ENCODE measurements at regions not wholly inside any gene's neighbourhood (a gene's known extent, or its start where the extent isn't known, plus 50 kb on each side); places are given as distances from the start of the nearest gene placed in this dataset.

- no peak overlapping the region for H3K4me2 ChIP-seq
Observed at GRCh38 chr1:30403061-30403645, 320.2 kb downstream of the MATN1 start.

GRCh38 chr1:30402031-30402430 lies 321.4 kb downstream of the MATN1 start:
- Histone ChIP-seq H4K20me1 (ENCODE audit: insufficient read depth) (no peaks in the 10 kb centered on the region), H3K27ac (no peak overlapping the region), H3K4me1 (ENCODE audit: low read depth, poor library complexity, severe bottlenecking) (no peaks in the 10 kb centered on the region), H2AFZ (ENCODE audit: low read depth) (no peak overlapping the region), H3K9ac (no peak overlapping the region), H3K36me3 (ENCODE audit: insufficient read depth) (no peaks in the 10 kb centered on the region), H3K4me2 (no peak overlapping the region), H3K27me3 (ENCODE audit: insufficient read depth, low read depth) (peaks cover 4% of the 10 kb centered on the region; the same call in 1 of the 2 replicates), H3K79me2 (ENCODE audit: insufficient read depth, low read depth) (no peaks in the 10 kb centered on the region), H3K4me3 (IDR thresholded peaks at IDR 0.05; ENCODE audit: insufficient read depth, low read depth, low read length) (no peak overlapping the region)
- TF ChIP-seq, protein P1, sequence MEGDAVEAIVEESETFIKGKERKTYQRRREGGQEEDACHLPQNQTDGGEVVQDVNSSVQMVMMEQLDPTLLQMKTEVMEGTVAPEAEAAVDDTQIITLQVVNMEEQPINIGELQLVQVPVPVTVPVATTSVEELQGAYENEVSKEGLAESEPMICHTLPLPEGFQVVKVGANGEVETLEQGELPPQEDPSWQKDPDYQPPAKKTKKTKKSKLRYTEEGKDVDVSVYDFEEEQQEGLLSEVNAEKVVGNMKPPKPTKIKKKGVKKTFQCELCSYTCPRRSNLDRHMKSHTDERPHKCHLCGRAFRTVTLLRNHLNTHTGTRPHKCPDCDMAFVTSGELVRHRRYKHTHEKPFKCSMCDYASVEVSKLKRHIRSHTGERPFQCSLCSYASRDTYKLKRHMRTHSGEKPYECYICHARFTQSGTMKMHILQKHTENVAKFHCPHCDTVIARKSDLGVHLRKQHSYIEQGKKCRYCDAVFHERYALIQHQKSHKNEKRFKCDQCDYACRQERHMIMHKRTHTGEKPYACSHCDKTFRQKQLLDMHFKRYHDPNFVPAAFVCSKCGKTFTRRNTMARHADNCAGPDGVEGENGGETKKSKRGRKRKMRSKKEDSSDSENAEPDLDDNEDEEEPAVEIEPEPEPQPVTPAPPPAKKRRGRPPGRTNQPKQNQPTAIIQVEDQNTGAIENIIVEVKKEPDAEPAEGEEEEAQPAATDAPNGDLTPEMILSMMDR (conservative IDR thresholded peaks at IDR 0.05; ENCODE audit: low read depth, low read length): no peak

More at GRCh38 chr1:30403061-30403645, 320.2 kb downstream of the MATN1 start:
- no peaks in the 10 kb centered on the region for H3K36me3 ChIP-seq (ENCODE audit: insufficient read depth)
- no peaks in the 10 kb centered on the region for H3K79me2 ChIP-seq (ENCODE audit: insufficient read depth, low read depth)
- TF ChIP-seq, protein P1 (conservative IDR thresholded peaks at IDR 0.05; ENCODE audit: low read depth, low read length): no peak
- H3K4me1 ChIP-seq (ENCODE audit: low read depth, poor library complexity, severe bottlenecking): no peaks in the 10 kb centered on the region
- H3K27me3 ChIP-seq (ENCODE audit: insufficient read depth, low read depth): peaks cover 12% of the 10 kb centered on the region; the same call in 1 of the 2 replicates
- no peak overlapping the region for H3K4me3 ChIP-seq (IDR thresholded peaks at IDR 0.05; ENCODE audit: insufficient read depth, low read depth, low read length)
- H4K20me1 ChIP-seq (ENCODE audit: insufficient read depth): no peaks in the 10 kb centered on the region
- no peak overlapping the region for H3K9ac ChIP-seq
- H3K27ac ChIP-seq: no peak overlapping the region
- no peak overlapping the region for H2AFZ ChIP-seq (ENCODE audit: low read depth)

GRCh38 chr1:30400507-30400906 lies 322.9 kb downstream of the MATN1 start:
- Histone ChIP-seq H3K27ac (no peak overlapping the region), H3K36me3 (ENCODE audit: insufficient read depth) (no peaks in the 10 kb centered on the region), H3K4me1 (ENCODE audit: low read depth, poor library complexity, severe bottlenecking) (no peaks in the 10 kb centered on the region), H3K9ac (no peak overlapping the region), H3K79me2 (ENCODE audit: insufficient read depth, low read depth) (no peaks in the 10 kb centered on the region), H3K4me3 (IDR thresholded peaks at IDR 0.05; ENCODE audit: insufficient read depth, low read depth, low read length) (no peak overlapping the region), H3K4me2 (no peak overlapping the region), H4K20me1 (ENCODE audit: insufficient read depth) (no peaks in the 10 kb centered on the region), H3K27me3 (ENCODE audit: insufficient read depth, low read depth) (peaks cover 4% of the 10 kb centered on the region; the same call in 1 of the 2 replicates), H2AFZ (ENCODE audit: low read depth) (no peak overlapping the region)
- TF ChIP-seq, protein P1 (conservative IDR thresholded peaks at IDR 0.05; ENCODE audit: low read depth, low read length): no peak

DNA sequence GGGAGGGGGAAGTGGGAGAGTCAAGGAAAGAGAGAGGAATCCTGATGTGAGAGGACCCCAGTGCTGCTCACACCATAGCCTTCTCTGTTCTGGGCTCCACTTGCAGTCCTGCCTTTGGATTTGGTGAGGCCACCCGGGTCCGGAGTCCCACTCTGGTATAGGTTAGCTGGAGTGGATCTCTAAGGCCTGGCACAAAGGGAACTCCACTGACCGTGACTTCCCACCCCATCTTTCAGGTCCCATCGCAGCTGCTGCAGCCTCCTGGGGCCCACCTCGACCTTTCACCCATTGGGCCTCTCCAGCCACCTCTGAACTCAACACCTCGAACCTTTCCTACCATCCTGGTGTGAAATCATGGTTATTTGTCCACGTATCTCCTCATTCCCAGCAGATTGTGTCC lies 324.4 kb downstream of the MATN1 start:
- Histone ChIP-seq H3K4me3 (IDR thresholded peaks at IDR 0.05; ENCODE audit: insufficient read depth, low read depth, low read length) (no peak overlapping the region), H3K27me3 (ENCODE audit: insufficient read depth, low read depth) (peaks cover 2% of the 10 kb centered on the region; the same call in 1 of the 2 replicates), H2AFZ (ENCODE audit: low read depth) (no peak overlapping the region), H3K4me2 (no peak overlapping the region), H3K27ac (no peak overlapping the region), H3K4me1 (ENCODE audit: low read depth, poor library complexity, severe bottlenecking) (no peaks in the 10 kb centered on the region), H3K36me3 (ENCODE audit: insufficient read depth) (no peaks in the 10 kb centered on the region), H3K79me2 (ENCODE audit: insufficient read depth, low read depth) (no peaks in the 10 kb centered on the region), H3K9ac (no peak overlapping the region), H4K20me1 (ENCODE audit: insufficient read depth) (no peaks in the 10 kb centered on the region)
- TF ChIP-seq, protein P1 (conservative IDR thresholded peaks at IDR 0.05; ENCODE audit: low read depth, low read length): no peak

Measured in KMS-11 (cell line).